Cardiac fibroblast (primary cell): ENCODE measurements at regions not wholly inside any gene's neighbourhood (a gene's known extent, or its start where the extent isn't known, plus 50 kb on each side); places are given as distances from the start of the nearest gene placed in this dataset.

Experiments used
- DNase-seq, 2 donors: peaks; one replicate each; pipeline versions ENCODE4 v3.0.0 to v3.0.0-alpha.2; 2010; ENCODE audit warnings: low read depth in 2 of 2
- H3K4me3 ChIP-seq, 2 donors: replicated peaks in 1 of 2; 1 replicate in 1 of 2; 2 replicates in 1 of 2; pipeline ENCODE4 v1.5.1; 2011; ENCODE audit warnings: low read depth in 2 of 2, low read length in 2 of 2, mild to moderate bottlenecking in 2 of 2, moderate library complexity in 1 of 2
- TF ChIP-seq, protein P1 (sequence below): IDR thresholded peaks from one replicate; pipeline ENCODE4 v1.5.1; 2011; ENCODE audit warnings: low read depth, mild to moderate bottlenecking, low read length, inconsistent platforms

DNA sequence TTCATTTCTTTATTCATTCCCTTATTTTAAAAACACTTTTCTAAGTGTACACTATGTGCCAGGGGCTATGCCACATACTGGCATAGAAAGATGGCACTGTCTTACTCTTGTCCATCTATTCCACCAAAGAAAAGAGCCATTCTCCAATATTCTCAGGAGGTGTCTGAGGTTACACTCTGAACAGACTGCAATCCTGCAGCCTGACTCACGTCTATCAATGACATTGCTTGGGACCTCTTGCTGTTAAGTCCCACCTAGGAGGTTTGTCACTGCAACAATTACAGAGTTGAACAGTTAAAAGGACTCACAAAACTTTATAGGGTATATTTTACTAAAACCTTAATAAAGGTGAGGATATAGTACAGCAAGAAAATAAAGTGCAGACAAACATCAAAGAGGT, 512.9 kb upstream of the HTR2A start:
- H3K4me3 ChIP-seq: no peak overlapping the region
- TF ChIP-seq, protein P1, sequence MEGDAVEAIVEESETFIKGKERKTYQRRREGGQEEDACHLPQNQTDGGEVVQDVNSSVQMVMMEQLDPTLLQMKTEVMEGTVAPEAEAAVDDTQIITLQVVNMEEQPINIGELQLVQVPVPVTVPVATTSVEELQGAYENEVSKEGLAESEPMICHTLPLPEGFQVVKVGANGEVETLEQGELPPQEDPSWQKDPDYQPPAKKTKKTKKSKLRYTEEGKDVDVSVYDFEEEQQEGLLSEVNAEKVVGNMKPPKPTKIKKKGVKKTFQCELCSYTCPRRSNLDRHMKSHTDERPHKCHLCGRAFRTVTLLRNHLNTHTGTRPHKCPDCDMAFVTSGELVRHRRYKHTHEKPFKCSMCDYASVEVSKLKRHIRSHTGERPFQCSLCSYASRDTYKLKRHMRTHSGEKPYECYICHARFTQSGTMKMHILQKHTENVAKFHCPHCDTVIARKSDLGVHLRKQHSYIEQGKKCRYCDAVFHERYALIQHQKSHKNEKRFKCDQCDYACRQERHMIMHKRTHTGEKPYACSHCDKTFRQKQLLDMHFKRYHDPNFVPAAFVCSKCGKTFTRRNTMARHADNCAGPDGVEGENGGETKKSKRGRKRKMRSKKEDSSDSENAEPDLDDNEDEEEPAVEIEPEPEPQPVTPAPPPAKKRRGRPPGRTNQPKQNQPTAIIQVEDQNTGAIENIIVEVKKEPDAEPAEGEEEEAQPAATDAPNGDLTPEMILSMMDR: no peak
- no peak for DNase-seq

DNA sequence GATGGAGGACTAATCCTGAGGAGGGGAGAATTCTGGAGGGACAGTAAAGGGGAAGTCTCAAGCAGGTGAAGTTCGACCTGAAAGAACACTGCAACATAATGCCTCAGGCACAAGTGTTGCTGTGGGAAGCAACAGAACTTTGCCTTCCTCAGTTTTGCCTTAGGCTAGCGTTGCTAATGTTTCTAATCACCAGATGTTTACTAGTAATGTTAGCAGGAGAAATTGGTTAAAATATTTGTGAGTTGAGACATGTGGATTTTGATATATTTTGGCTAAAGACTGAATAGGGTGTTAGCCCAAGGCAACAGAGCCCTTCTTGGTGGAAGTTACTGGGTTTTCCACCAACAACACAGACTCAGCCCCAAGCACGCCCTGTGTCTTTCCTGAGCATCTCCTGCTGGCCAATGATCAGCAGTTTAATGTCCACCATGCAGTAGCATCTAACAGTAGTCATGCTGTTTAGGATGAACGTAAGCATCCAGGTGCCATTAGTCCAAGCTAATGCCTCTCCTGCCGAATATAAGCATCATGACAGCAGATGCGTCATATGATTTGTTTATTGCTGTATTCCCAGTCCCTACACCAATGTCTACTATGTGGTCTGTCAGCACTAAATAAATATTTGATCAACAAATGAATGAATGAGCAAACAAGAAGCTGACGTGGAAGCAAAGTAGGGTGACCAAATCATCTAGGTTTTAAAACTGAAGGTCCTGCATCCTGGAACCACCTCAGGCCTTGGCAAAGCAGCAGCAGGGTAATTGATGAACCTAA, 511.9 kb upstream of the HTR2A start:
- DNase-seq: no peak
- TF ChIP-seq, protein P1: no peak
- no peak overlapping the region for H3K4me3 ChIP-seq

DNA sequence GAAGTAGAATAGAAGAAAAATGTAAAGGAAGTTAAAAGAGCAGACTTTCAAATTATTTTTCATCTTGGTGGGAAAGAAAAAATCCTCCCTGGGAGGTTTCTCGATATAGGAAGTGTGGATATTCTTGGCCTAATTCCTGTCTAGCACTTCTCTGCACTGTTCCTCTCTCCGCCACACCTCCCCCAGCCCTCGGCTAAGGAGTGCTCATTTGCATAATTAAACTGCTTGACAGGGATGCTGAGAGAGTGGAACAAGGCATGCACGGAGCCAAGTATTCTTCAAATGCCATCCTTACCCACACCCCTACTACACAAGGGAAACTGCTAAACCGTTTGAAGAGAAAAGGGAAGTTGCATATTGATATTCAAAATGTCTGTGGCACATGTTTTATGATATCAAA, 511.0 kb upstream of the HTR2A start:
- no peak overlapping the region for H3K4me3 ChIP-seq
- TF ChIP-seq, protein P1: no peak
- no peak for DNase-seq

DNA sequence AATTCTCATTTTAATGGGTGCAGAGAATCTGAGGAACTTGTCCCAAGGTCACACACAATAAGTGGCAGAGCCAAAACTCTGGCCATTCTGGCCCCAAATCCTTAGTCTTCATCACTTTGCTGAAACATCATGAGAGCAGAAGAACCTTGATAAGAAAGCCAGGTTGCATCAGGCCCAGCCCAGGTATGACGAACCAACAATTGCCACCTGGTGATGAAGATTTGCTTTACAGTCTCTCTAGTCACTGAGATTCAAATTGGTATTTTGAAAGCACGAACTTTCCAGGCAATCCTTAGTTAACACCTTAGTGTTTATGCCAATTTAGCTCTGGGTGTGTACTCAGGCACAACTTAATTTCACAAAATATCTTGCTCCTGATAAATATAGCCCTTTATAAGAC, 502.7 kb upstream of the HTR2A start:
- H3K4me3 ChIP-seq: no peak overlapping the region
- TF ChIP-seq, protein P1: no peak
- DNase-seq: no peak

DNA sequence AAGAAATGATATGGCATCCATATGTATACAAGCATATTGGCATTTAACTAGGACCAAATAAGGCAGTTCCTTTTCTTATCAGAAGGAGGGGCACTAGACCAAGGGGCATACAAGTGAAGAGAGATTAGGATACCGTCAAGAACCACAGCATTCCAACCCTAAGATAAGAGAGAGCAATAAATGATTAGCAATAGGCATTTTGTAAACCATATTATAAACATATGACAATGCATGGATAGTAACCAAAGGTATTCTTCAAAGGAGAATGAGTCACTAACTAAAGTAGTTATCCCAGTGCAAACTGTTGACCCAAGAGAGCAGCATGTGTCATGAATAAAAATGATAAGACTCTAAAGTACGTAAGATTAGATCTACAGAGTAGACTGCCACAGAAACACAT, 500.9 kb upstream of the HTR2A start:
- no peak overlapping the region for H3K4me3 ChIP-seq
- TF ChIP-seq, protein P1: no peak
- DNase-seq: peak in 1 of 2 donors; percentile 3

DNA sequence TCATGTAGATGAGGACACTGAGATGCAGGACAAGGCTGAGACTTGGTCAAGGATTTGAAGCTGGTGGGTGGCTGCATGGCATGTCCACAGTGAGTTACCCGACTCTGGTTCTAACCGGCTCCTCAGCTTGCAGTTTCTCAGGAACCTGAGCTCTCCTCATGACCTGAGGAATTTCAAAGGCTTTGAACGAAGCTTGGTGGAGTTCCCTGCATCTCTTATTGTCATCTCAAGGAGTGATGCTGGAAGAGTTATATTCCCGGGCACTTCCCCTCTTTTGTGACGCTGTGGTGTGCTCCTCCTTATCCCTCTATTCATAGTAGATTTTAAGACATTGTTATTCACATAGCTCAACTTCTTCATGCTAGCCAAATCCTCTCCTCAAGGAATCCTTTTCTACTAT, 500.1 kb upstream of the HTR2A start:
- TF ChIP-seq, protein P1: no peak
- H3K4me3 ChIP-seq: no peak overlapping the region
- no peak for DNase-seq

DNA sequence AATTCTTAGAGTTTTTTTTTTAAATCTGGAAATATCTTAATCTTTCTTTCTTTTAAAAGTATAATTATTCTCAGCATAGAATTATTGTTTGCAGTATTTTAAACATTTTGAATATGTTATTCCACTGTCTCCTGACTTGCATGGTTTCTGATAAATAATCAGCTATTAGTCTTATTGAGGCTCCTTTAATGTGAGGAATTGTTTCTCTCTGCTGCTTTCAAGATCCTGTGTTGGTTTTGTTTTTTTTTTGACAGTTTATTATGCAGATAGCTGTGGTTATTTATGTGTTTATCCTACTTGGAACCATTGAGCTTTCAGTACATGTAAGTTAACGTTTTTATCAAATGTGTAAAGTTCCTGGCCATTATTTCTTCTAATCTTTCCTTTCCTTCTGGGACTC, 477.9 kb upstream of the HTR2A start:
- DNase-seq: no peak
- TF ChIP-seq, protein P1: no peak
- H3K4me3 ChIP-seq: no peak overlapping the region
